ENCODE measurements at regions not wholly inside any gene's neighbourhood (a gene's known extent, or its start where the extent isn't known, plus 50 kb on each side); places are given as distances from the start of the nearest gene placed in this dataset.

- BruUV-seq (replicated peaks) = no TSS peak
- DNase-seq (ENCODE audit: low spot score) = no peak
- Histone ChIP-seq H3K27me3 (replicated peaks; ENCODE audit: insufficient read depth, low read depth, low read length, poor library complexity) (no peaks in the 10 kb centered on the region), H3K36me3 (ENCODE audit: insufficient read depth, low read length, poor library complexity, severe bottlenecking) (no peaks in the 10 kb centered on the region), H3K4me3 (ENCODE audit: low read depth, low read length, poor library complexity, severe bottlenecking) (no peak overlapping the region), H3K27ac (ENCODE audit: low read depth, low read length, poor library complexity, severe bottlenecking) (no peak overlapping the region), H3K9me3 (ENCODE audit: low read depth, low read length, poor library complexity, severe bottlenecking) (no peaks in the 10 kb centered on the region), H3K4me1 (ENCODE audit: insufficient read depth, low read length, poor library complexity, severe bottlenecking) (no peaks in the 10 kb centered on the region)
- TF ChIP-seq CTCF (conservative IDR thresholded peaks at IDR 0.05; ENCODE audit: low read depth, low read length) (no peak), EZH2 (IDR thresholded peaks at IDR 0.05; ENCODE audit: borderline replicate concordance, low read depth, low read length, poor library complexity, severe bottlenecking) (no peak)
- ChIA-PET POLR2A (ENCODE audit: low non-redundant PET) (no interaction called here), CTCF (no interaction called here)
- intact Hi-C loops (cut with micrococcal nuclease; ENCODE audit: unreplicated experiment) = no loop called here
These were observed 435.7 kb upstream of the MDGA2 start for GRCh38 chr14:48111151-48111550.

GRCh38 chr14:48107646-48108045 is 432.2 kb upstream of the MDGA2 start:
- DNase-seq (ENCODE audit: low spot score) = no peak
- Histone ChIP-seq H3K36me3 (ENCODE audit: insufficient read depth, low read length, poor library complexity, severe bottlenecking) (no peaks in the 10 kb centered on the region), H3K9me3 (ENCODE audit: low read depth, low read length, poor library complexity, severe bottlenecking) (peaks cover 5% of the 10 kb centered on the region), H3K27ac (ENCODE audit: low read depth, low read length, poor library complexity, severe bottlenecking) (no peak overlapping the region), H3K4me3 (ENCODE audit: low read depth, low read length, poor library complexity, severe bottlenecking) (no peak overlapping the region), H3K4me1 (ENCODE audit: insufficient read depth, low read length, poor library complexity, severe bottlenecking) (no peaks in the 10 kb centered on the region), H3K27me3 (replicated peaks; ENCODE audit: insufficient read depth, low read depth, low read length, poor library complexity) (no peaks in the 10 kb centered on the region)
- intact Hi-C loops (cut with micrococcal nuclease; ENCODE audit: unreplicated experiment) = no loop called here
- POLR2A ChIA-PET (ENCODE audit: low non-redundant PET) = no interaction called here
- TF ChIP-seq EZH2 (IDR thresholded peaks at IDR 0.05; ENCODE audit: borderline replicate concordance, low read depth, low read length, poor library complexity, severe bottlenecking) (no peak), CTCF (conservative IDR thresholded peaks at IDR 0.05; ENCODE audit: low read depth, low read length) (no peak)
- CTCF ChIA-PET = no interaction called here
- BruUV-seq (replicated peaks) = no TSS peak

GRCh38 chr14:48096897-48097296 is 421.5 kb upstream of the MDGA2 start:
- CTCF ChIA-PET = no interaction called here

More at GRCh38 chr14:48096897-48097296, 421.5 kb upstream of the MDGA2 start:
- TF ChIP-seq EZH2 (IDR thresholded peaks at IDR 0.05; ENCODE audit: borderline replicate concordance, low read depth, low read length, poor library complexity, severe bottlenecking) = no peak
- no peak for TF ChIP-seq CTCF (conservative IDR thresholded peaks at IDR 0.05; ENCODE audit: low read depth, low read length)
- intact Hi-C loops (cut with micrococcal nuclease; ENCODE audit: unreplicated experiment) = no loop called here
- no peak for DNase-seq (ENCODE audit: low spot score)
- Histone ChIP-seq H3K27ac (ENCODE audit: low read depth, low read length, poor library complexity, severe bottlenecking) (no peak overlapping the region), H3K27me3 (replicated peaks; ENCODE audit: insufficient read depth, low read depth, low read length, poor library complexity) (no peaks in the 10 kb centered on the region), H3K36me3 (ENCODE audit: insufficient read depth, low read length, poor library complexity, severe bottlenecking) (no peaks in the 10 kb centered on the region), H3K9me3 (ENCODE audit: low read depth, low read length, poor library complexity, severe bottlenecking) (peaks cover 4% of the 10 kb centered on the region), H3K4me3 (ENCODE audit: low read depth, low read length, poor library complexity, severe bottlenecking) (no peak overlapping the region), H3K4me1 (ENCODE audit: insufficient read depth, low read length, poor library complexity, severe bottlenecking) (no peaks in the 10 kb centered on the region)
- POLR2A ChIA-PET (ENCODE audit: low non-redundant PET) = no interaction called here
- no TSS peak for BruUV-seq (replicated peaks)
